ENCODE measurements at regions not wholly inside any gene's neighbourhood (a gene's known extent, or its start where the extent isn't known, plus 50 kb on each side); places are given as distances from the start of the nearest gene placed in this dataset.

DNA sequence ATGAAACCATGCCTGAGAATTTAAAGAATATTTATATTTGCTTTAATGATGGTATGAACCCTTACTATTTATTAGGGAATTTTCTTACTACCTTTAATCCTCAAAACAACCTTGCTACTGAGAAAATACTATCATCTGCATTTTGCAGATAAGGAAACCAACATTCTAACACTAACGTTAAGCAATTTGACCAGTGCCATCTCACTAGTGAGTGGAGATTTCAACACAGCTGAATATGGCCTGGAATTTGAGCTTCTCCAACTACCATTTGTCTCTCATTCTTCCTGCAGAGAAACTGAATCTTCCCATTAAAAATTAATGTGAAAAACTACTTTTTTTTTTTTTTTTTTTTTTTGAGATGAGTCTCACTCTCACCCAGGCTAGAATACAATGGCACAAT, 380.9 kb upstream of the SMIM31 start:
- no peak for DNase-seq (ENCODE audit: extremely low read depth, low read depth, low spot score)

DNA sequence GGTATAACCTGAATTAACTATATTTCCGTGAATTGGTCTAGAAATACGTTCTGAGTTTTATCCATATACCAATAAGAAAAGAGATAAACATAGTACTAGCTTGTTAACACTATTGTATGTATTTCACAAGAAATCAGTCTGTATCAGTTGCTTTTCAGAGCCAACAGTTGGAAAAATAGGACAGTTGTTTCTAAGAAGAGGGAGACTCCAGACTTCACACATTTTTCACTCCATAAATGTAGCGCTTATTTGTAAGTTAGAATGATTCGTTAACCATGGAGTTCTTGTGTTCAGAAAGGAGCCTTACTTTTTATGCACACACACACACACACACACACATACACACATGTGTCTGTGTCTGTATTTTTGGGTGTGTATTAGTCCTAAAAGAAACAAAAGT, 376.7 kb upstream of the SMIM31 start:
- DNase-seq (ENCODE audit: extremely low read depth, low read depth, low spot score): no peak

DNA sequence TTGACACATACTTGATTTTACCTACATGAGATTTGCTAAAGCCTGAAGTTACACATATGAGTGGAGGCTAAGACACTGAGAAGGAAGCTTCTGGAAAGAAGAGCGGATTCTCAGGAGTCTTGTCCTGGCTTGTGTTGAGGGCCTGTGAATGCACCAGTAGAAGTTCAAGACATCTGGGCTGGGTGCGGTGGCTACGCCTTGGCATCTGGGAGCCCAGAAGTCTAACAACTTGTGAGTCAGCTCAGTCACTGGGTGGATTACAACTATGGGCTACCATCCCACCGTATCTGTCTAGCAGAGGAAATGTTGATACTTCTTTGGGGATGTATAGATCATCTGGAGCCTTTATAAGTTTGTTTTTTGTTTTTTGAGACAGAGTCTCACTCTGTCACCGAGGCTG, 375.6 kb upstream of the SMIM31 start:
- no peak for DNase-seq (ENCODE audit: extremely low read depth, low read depth, low spot score)

DNA sequence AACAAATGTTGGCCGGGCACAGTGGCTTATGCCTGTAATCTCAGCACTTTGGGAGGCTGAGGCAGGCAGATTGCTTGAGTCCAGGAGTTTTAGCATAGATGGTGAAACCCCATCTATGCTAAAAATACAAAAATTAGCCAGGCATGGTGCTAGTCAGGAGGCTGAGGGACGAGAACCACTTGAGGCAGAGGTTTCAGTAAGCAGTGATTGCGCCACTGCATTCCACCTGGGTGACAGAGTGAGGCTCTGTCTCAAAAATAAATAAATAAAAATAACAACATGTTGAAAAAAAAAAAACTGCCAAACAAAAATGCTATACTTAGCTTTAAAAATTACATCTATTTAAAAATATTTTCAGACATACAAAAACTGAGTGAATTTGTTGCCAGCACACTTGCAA, 374.2 kb upstream of the SMIM31 start:
- no peak for DNase-seq (ENCODE audit: extremely low read depth, low read depth, low spot score)

DNA sequence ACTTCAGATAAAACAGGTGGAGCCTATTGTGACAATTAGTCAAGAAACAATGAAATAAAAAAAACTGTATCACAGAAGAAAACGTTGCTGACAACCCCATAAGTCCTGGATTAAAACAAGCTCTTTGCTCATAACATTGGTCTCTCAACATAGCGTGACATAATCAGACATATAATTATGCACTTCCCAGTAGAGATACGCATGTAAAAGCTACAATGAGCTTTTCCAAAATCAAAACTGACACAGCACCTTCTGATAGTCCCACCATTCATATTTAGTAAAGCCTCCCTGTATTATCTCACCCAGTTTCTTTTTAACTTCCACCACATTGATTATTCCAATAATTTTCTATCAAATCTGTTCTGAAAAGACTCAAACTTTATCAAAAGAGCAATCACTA, 372.1 kb upstream of the SMIM31 start:
- DNase-seq (ENCODE audit: extremely low read depth, low read depth, low spot score): no peak

DNA sequence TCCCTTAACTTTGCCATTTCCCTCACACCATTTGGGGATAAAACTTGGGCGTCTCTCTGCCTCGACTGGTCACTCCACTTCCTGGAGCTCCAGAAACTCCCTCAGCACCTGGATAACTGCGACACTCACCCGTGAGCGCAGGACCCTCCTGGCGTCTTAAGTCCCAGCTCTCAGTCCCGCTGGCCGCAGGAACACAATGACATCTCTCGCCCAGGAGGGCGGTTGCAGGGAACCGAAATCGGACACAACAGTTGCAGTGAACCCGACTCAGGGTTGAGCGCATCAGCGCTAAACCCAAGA, 370.9 kb upstream of the SMIM31 start:
- no peak for DNase-seq (ENCODE audit: extremely low read depth, low read depth, low spot score)

DNA sequence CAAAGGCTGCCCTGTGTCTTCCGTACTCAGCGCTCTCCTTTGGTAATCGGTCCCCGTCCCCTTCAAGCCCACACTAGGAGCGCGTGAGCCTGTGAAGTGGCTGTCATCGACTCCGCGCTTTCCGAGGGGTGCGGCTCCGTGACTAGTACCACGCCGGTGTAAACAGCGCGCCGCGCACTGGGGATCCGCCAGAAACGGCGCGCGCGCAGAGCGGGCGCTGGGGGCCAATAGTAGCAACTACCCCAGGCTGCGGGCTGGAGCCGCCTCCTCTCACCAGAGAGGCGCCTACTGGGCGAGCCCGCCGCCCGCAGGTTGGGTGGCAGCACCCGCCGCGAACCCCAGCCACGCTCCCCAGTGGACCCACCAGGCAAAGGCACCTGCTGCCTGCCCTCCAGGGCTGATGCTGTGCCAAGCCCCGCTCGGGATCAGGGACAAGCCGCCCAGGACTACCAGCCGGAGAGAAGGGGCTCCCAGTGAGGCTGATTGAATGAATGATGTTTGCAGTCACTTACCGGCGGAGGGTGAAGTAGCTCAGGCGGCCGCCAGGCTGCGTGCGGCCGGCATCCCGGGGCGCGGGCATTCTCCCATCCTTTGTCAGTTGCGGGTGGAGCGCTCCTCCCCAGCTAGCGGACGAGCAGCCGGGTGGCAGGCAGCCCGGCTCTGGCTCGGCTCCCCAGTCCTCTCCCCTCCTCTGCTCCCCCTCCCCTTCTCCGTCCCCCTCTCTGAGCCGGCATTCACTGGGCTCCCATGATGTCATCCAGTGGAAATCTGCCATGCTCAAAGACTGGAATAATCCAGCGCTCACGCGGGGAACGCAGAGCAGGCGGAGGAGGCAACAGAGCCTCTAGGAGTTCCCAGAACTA, 370.3 kb upstream of the SMIM31 start:
- no peak for DNase-seq (ENCODE audit: extremely low read depth, low read depth, low spot score)

DNA sequence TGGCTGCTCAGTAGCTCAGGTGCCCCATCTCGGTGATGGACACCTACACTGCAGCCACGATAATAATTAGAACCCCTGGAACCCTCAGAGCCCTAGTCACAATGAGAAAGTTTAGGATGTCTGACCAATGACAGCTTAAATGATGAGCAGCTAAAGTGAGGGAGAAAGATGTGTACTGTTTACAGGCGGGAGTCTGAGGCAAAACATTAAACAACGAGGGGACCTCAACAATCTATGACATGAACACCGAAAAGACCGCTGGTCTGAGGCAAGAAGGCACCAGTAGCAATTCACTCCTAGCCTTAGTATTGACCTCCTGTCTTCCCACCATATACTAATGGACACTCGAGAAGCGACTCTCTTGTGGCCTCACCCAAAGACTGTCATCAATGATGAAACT, 369.5 kb upstream of the SMIM31 start:
- DNase-seq (ENCODE audit: extremely low read depth, low read depth, low spot score): no peak

DNA sequence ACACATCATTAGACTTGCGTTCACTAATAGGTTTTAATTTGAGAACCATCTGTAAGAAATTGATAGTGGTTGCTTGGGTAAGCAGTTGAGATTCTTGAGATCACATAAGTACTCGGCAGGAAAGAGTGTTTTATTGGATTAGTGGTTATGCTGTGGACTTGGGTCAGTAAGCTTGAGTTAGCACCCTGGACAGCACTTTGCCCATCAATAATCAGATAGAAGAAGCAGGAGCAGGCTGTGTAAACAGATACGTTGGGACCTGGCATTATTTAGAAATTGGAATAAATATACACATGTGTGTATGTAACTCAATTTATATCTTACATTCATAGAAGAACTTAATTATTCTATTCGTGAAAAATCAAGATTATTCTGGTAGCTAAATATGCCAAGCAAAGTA, 357.5 kb upstream of the SMIM31 start:
- DNase-seq (ENCODE audit: extremely low read depth, low read depth, low spot score): no peak

DNA sequence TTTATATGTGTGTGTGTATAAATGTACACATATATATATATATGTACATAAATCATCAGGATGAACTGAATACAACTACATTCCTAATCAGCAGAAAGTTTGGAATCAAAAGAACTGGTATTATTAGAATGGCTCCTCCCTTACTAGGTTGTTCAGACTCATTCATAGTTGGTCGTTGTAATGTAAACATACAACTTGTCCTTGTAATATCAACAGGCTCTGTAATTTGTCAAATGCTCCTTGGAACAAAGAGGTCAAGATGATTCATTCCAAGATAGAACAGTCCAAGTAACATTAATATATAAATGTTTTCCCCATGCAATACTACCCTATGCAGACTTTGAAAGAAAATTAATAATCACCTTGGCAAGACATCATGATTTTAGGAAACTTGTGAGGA, 351.4 kb upstream of the SMIM31 start:
- DNase-seq (ENCODE audit: extremely low read depth, low read depth, low spot score): no peak

DNA sequence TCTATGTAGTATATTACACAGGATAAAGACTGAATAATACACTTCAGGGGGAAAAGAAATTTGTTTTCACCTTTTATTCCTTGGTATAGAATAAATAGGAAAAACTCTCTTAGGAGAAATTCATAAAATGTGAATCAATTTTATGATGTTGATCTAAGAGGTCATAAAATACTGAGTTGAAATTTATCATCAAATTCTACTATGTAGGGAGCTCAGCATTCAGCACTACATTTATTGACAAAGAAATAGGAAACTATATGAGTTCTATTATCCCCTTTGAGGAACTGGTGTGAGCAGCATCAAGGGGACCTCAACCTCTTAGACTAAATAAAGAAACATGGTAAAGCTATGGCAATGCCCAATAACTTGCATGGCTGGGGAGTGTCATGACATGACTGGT, 348.2 kb upstream of the SMIM31 start:
- DNase-seq (ENCODE audit: extremely low read depth, low read depth, low spot score): no peak

DNA sequence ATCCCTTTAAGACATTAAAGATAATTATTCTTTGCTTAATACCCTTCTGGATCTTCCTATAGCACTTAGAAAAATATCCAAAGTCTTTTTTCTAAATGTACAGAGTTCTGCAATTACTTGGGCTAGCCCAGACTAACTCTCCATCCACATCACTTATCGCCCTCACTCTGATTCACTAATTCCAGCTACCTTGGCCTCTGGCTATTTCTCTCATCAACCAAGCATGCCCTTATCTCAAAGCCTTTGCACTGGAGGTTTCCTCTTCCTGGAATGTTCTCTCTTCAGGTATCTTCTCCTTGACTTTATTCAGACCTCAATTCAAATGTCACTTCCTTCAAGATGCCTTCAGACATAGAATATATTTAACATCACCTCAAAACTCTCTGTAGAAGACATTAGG, 345.1 kb upstream of the SMIM31 start:
- DNase-seq (ENCODE audit: extremely low read depth, low read depth, low spot score): no peak

DNA sequence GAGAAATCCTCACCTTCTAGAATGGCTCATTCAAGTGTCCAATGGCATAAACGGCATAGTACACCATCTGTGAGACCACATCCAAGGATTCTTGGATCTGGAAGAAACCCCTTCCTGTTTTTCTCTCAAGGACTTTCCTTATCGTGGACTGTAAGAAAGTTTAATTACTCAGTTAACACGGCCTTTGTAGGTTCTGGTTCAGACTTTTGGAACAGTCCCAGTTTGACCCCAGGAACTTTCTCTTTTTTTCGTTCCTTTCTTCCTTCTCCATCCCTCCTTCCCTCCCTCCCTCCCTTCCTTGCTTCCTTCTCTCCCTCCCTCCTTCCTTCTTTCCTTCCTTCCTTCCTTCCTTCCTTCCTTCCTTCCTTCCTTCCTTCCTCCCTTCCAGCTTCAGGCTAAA, 343.5 kb upstream of the SMIM31 start:
- no peak for DNase-seq (ENCODE audit: extremely low read depth, low read depth, low spot score)

DNA sequence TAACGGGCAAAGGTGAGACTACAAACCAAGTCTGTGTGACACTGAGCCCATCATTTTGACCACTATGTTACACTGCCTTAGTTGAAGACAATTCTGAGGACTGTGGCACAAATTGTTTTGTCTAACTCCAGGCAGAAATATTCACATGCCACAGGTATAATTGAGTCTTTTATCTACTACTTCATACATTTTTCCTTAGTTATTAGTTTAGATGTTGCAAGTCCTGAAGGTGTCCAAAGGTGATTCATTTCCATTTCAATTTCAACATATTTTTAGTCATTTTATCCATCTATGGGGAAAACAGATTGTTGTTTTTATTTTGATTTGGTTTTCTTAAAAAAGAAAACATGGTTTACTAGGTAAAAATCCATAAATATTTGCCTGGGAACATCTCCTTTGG, 341.7 kb upstream of the SMIM31 start:
- no peak for DNase-seq (ENCODE audit: extremely low read depth, low read depth, low spot score)

DNA sequence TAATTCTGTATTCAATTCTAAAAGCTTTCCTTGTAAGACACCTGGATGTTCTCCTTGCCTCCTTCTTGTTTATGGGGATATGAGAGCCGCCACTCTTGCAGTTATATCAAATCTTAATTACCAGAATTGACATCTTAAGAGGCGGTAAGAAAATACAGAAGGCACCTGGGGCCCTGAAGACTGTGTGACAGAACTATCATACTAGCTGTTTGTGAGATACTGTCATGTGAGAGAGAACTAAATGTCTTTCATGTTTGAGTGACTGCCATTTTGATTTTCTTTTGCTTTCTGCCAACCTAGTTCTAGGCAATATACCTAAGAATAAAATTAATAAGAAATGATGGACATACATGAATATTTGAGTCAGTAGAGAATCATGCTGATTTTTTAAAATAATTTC, 340.2 kb upstream of the SMIM31 start:
- DNase-seq (ENCODE audit: extremely low read depth, low read depth, low spot score): no peak

DNA sequence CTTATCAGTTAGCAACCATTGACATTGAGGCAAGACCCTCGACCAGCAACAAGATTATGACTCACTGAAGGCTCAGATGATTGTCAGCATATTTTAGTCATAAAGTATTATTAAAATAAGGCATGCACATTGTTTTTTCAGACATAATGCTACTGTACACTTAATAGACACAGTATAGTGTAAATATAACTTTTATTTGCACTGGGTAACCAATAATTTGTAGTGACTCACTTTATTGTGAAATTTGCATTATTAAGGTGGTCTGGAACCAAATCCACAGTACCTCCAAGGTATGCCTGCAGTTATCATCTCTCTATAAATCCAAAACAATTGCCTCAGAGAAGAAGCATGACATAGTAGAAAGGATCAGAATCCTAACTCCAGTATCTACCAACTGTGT, 330.1 kb upstream of the SMIM31 start:
- DNase-seq (ENCODE audit: extremely low read depth, low read depth, low spot score): no peak

DNA sequence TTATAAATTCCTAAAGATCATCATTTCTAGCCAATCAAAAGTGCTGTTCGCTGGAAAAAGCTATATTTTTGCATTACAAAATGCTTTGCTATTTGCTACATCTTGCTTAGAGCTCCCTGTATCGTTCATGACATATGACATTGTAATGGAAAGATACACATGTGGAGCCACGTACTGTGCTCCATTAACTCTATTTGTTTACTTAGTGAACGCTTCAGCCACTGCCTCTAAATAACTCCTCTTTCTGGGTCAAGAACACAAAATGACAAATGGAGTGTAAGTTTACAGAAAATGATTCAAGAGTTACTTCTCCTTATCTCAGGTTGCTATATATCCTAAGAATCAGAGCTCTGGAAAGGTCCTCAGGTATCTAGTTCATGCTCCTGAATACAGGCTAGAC, 329.1 kb upstream of the SMIM31 start:
- DNase-seq (ENCODE audit: extremely low read depth, low read depth, low spot score): no peak

DNA sequence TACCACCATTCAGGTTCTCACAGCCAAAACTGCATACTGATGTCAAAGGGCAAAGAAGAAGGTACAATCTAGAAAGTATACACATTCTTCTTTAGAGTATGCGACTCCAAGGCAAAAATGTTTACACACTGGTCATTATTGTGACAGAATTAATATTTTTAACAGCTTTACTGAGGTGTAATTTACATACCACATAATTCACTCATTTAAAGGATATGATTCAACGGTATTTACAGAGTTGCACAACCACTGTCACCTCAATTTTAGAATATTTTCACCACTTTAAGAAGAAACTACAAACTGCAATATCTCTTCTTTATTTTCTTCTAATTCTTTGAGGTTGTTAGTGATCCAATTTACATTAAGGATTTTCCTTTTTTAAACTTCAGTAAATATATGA, 325.4 kb upstream of the SMIM31 start:
- no peak for DNase-seq (ENCODE audit: extremely low read depth, low read depth, low spot score)

DNA sequence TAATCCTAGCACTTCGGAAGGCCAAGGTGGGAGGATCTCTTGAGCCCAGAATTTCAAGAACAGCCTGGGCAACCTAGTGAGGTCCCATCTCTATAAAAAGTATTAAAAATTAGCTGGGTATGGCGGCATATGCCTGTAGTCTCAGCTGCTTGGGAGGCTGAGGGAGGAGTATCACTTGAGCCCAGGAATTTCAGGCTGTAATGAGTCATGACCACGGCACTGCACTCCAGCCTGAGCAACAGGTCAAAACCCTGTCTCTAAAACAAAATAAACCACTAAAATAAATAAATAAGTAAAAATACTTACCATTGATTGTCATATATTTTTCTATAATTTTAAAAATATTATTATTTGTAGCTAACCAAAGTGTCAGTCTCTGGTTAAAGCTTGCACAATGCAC, 315.6 kb upstream of the SMIM31 start:
- no peak for DNase-seq (ENCODE audit: extremely low read depth, low read depth, low spot score)

DNA sequence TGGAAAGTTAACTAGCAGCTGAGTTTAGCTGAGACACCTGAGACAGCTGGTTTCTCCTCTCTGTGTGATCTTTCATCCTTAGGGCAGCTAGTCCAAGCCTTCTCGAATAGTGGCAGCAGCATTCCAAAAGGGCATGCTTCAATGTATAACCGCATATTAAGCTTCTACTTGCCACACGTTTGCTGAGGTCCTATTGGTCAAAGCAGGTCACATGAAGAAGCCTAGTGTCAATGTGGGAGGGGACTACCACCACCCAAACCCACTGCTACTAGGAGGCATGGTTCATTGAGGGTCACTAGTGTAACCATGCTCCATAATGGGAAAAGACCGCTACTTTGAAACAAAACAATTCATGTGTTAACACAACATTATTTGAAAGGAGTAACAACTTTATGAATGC, 314.9 kb upstream of the SMIM31 start:
- DNase-seq (ENCODE audit: extremely low read depth, low read depth, low spot score): no peak

DNA sequence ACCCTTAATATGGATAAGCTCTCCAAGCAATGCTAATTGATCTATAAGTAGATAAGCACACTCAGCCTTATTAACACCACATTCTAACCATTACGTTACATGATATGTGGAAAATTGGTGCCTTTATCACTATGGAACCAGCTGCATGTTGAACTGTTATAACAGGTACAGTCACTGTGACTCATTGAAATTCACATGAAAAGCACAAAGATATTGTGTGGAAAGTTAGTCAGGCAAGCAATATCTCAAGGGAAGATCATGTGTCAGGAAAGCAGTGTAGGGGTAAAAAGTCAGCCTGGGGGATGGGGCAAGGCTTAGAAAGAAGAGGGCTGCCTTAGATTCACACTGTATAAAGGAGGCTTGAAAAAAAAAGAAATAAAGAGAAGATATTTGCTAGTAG, 313.7 kb upstream of the SMIM31 start:
- DNase-seq (ENCODE audit: extremely low read depth, low read depth, low spot score): no peak

DNA sequence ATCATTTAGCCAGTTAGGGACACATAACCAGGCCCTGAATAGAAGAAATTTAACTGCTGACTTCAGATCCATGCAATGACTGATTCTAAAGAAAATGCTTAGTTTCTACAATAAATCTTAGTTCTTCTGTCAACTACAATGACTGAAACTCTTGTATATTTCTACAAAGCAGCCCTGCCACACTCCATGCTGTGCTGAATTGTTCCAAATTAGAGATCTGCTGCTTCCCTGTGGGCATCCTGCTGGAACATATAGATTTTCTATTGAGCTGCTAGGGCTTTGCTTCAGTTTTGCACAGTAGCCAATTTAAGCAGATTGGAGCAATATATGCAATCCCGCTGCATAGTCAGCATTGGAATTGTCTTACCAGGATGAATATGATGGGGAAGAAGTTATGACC, 312.8 kb upstream of the SMIM31 start:
- DNase-seq (ENCODE audit: extremely low read depth, low read depth, low spot score): no peak

DNA sequence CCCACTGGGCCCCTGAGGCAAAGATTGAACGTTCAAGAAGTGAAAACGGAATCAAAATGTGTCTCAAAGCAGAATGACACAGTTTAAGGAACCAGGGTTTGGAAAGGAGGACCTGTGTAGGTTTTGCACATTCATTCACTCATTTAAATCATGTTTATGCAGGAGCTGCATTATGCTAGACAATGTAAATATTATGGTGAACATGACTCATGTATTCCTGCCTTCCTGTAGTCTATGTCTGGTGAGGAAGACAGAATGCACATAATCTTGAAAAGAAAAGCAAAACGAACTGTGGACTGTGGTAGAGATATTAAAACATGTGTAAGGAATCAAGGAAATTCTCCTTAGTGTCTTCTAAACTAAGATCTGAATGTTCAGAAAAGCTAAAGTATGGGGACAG, 311.8 kb upstream of the SMIM31 start:
- no peak for DNase-seq (ENCODE audit: extremely low read depth, low read depth, low spot score)

Measured in glomerular endothelial cell (primary cell).